ENCODE measurements at regions not wholly inside any gene's neighbourhood (a gene's known extent, or its start where the extent isn't known, plus 50 kb on each side); places are given as distances from the start of the nearest gene placed in this dataset.

GRCh38 chr11:70885281-70886231 is 366.8 kb downstream of the SHANK2 start:
- TF ChIP-seq CTCF (IDR thresholded peaks at IDR 0.05; ENCODE audit: poor library complexity) (no peak), EZH2 (IDR thresholded peaks at IDR 0.05; ENCODE audit: borderline replicate concordance) (no peak)
